HEK293 (cell line): ENCODE measurements at regions not wholly inside any gene's neighbourhood (a gene's known extent, or its start where the extent isn't known, plus 50 kb on each side); places are given as distances from the start of the nearest gene placed in this dataset.

Experiments used
- CTCF ChIA-PET: fragments of 350-600 bp; formaldehyde crosslinking; extraction: SDS; loops from one replicate; lab custom pipeline; 2021; ENCODE audit warnings: antibody characterized with exemption; lab: Yijun Ruan, JAX
- POLR2A ChIA-PET: fragments of 300-600 bp; formaldehyde crosslinking; extraction: SDS; loops from one replicate; lab custom pipeline; 2020; ENCODE audit warnings: antibody characterized with exemption, inconsistent platforms; lab: Yijun Ruan, JAX
- H3K27ac ChIP-seq: fragments of 200-500 bp; sonication (Bioruptor generic); 2 replicates; pipeline ENCODE4 v1.5.1; 2014; ENCODE audit warnings: low read depth, low read length, control low read depth, inconsistent platforms; ENCODE audit errors: extremely low read depth
- H3K36me3 ChIP-seq, 2 experiments: fragments of 200-500 bp in 1 of 2; sonication (Bioruptor generic) in 1 of 2; 1 replicate in 1 of 2; 2 replicates in 1 of 2; pipeline ENCODE4 v1.5.1; 2014 to 2017; ENCODE audit warnings: inconsistent platforms in 2 of 2, low read length in 2 of 2; ENCODE audit not compliant: control insufficient read depth in 2 of 2, insufficient read depth in 1 of 2
- H3K4me1 ChIP-seq: fragments of 200-500 bp; sonication (Bioruptor generic); 2 replicates; pipeline ENCODE4 v1.5.1; 2014; ENCODE audit warnings: mild to moderate bottlenecking, low read length, inconsistent platforms; ENCODE audit not compliant: control insufficient read depth, insufficient read depth
- H3K4me3 ChIP-seq: 2 replicates; pipeline ENCODE4 v1.5.1; 2011; ENCODE audit warnings: low read depth, mild to moderate bottlenecking, control low read depth, low read length, moderate library complexity
- H3K9me3 ChIP-seq: fragments of 200-500 bp; sonication (Bioruptor generic); 2 replicates; pipeline ENCODE4 v1.5.1; 2014; ENCODE audit warnings: low read depth, low read length, inconsistent platforms; ENCODE audit not compliant: control insufficient read depth, insufficient read depth
- BCL11B ChIP-seq: fragments of 450-650 bp; formaldehyde crosslinking; IDR thresholded peaks from 2 replicates; pipeline ENCODE4 v1.5.1; 2016; ENCODE audit warnings: low read depth, missing biosample characterization, missing genetic modification characterization
- KLF17 ChIP-seq: fragments of 450-650 bp; formaldehyde crosslinking; IDR thresholded peaks from 2 replicates; pipeline ENCODE4 v1.5.1; 2016; ENCODE audit warnings: missing biosample characterization, missing genetic modification characterization
- OVOL3 ChIP-seq: fragments of 450-650 bp; formaldehyde crosslinking; IDR thresholded peaks from 2 replicates; pipeline ENCODE4 v1.5.1; 2016; ENCODE audit warnings: missing biosample characterization, missing genetic modification characterization
- PATZ1 ChIP-seq: fragments of 450-650 bp; formaldehyde crosslinking; IDR thresholded peaks from 2 replicates; pipeline ENCODE4 v1.5.1; 2016; ENCODE audit warnings: missing biosample characterization, missing genetic modification characterization
- SETDB1 ChIP-seq: IDR thresholded peaks from one replicate; pipeline ENCODE4 v1.6.1; 2017; ENCODE audit warnings: mild to moderate bottlenecking, low read length, moderate library complexity, mixed read lengths; ENCODE audit not compliant: insufficient read length
- YY2 ChIP-seq: fragments of 450-650 bp; formaldehyde crosslinking; IDR thresholded peaks from 2 replicates; pipeline ENCODE4 v1.5.1; 2016; ENCODE audit warnings: missing biosample characterization, missing genetic modification characterization
- ZBTB17 ChIP-seq: fragments of 450-650 bp; formaldehyde crosslinking; IDR thresholded peaks from 2 replicates; pipeline ENCODE4 v1.5.1; 2016; ENCODE audit warnings: missing biosample characterization, missing genetic modification characterization
- ZBTB26 ChIP-seq: fragments of 450-650 bp; formaldehyde crosslinking; optimal IDR thresholded peaks from 2 replicates; pipeline ENCODE3; 2016; ENCODE audit warnings: missing biosample characterization, mild to moderate bottlenecking, missing genetic modification characterization
- ZIC2 ChIP-seq: fragments of 450-650 bp; formaldehyde crosslinking; IDR thresholded peaks from 2 replicates; pipeline ENCODE4 v1.5.1; 2016; ENCODE audit warnings: missing biosample characterization, missing genetic modification characterization
- ZNF10 ChIP-seq: fragments of 450-650 bp; formaldehyde crosslinking; IDR thresholded peaks from 2 replicates; pipeline ENCODE4 v1.5.1; 2017; ENCODE audit warnings: missing biosample characterization, missing genetic modification characterization
- ZNF121 ChIP-seq: fragments of 450-650 bp; formaldehyde crosslinking; IDR thresholded peaks from 2 replicates; pipeline ENCODE4 v1.5.1; 2016; ENCODE audit warnings: missing biosample characterization, missing genetic modification characterization
- ZNF140 ChIP-seq: fragments of 450-650 bp; formaldehyde crosslinking; IDR thresholded peaks from 2 replicates; pipeline ENCODE4 v1.5.1; 2016; ENCODE audit warnings: missing biosample characterization, missing genetic modification characterization
- ZNF23 ChIP-seq: fragments of 450-650 bp; formaldehyde crosslinking; IDR thresholded peaks from 2 replicates; pipeline ENCODE4 v1.5.1; 2016; ENCODE audit warnings: missing biosample characterization, missing genetic modification characterization, borderline replicate concordance
- ZNF266 ChIP-seq: fragments of 450-650 bp; formaldehyde crosslinking; IDR thresholded peaks from 2 replicates; pipeline ENCODE4 v1.5.1; 2016; ENCODE audit warnings: missing biosample characterization, missing genetic modification characterization, low read depth
- ZNF354C ChIP-seq: fragments of 450-650 bp; formaldehyde crosslinking; IDR thresholded peaks from 2 replicates; pipeline ENCODE4 v1.5.1; 2016; ENCODE audit warnings: missing biosample characterization, missing genetic modification characterization, low read depth, borderline replicate concordance
- ZNF391 ChIP-seq: fragments of 450-650 bp; formaldehyde crosslinking; IDR thresholded peaks from 2 replicates; pipeline ENCODE4 v1.5.1; 2016; ENCODE audit warnings: low read depth, missing biosample characterization, missing genetic modification characterization, borderline replicate concordance
- ZNF549 ChIP-seq: fragments of 450-650 bp; IDR thresholded peaks from 2 replicates; pipeline ENCODE4 v1.5.1; 2018; ENCODE audit warnings: missing biosample characterization, missing genetic modification characterization, mild to moderate bottlenecking, inconsistent platforms, moderate library complexity
- ZNF561 ChIP-seq: fragments of 450-650 bp; IDR thresholded peaks from 2 replicates; pipeline ENCODE4 v1.5.1; 2018; ENCODE audit warnings: missing biosample characterization, missing genetic modification characterization, borderline replicate concordance
- ZNF624 ChIP-seq: fragments of 450-650 bp; formaldehyde crosslinking; IDR thresholded peaks from 2 replicates; pipeline ENCODE4 v1.5.1; 2017; ENCODE audit warnings: missing biosample characterization, missing genetic modification characterization
- ZNF664 ChIP-seq: fragments of 450-650 bp; formaldehyde crosslinking; IDR thresholded peaks from 2 replicates; pipeline ENCODE4 v1.5.1; 2016; ENCODE audit warnings: missing biosample characterization, missing genetic modification characterization
- ZNF692 ChIP-seq: fragments of 450-650 bp; formaldehyde crosslinking; IDR thresholded peaks from 2 replicates; pipeline ENCODE4 v1.5.1; 2016; ENCODE audit warnings: missing biosample characterization, missing genetic modification characterization
- ZNF791 ChIP-seq: fragments of 450-650 bp; formaldehyde crosslinking; IDR thresholded peaks from 2 replicates; pipeline ENCODE4 v1.5.1; 2016; ENCODE audit warnings: missing biosample characterization, missing genetic modification characterization
- ZNF792 ChIP-seq: fragments of 450-650 bp; formaldehyde crosslinking; IDR thresholded peaks from 2 replicates; pipeline ENCODE4 v1.5.1; 2016; ENCODE audit warnings: missing biosample characterization, missing genetic modification characterization

- no peak overlapping the region for H3K27ac ChIP-seq
- H3K9me3 ChIP-seq, result no peaks in the 10 kb centered on the region
- POLR2A ChIA-PET, result no interaction called here
- H3K36me3 ChIP-seq, result no peaks in the 10 kb centered on the region
- CTCF ChIA-PET, result no interaction called here
- H3K4me1 ChIP-seq, result no peaks in the 10 kb centered on the region
- no peak overlapping the region for H3K4me3 ChIP-seq
- TF ChIP-seq KLF17 (tag by site-specific recombination) (no peak), ZNF692 (tag by site-specific recombination) (no peak), ZNF266 (tag by site-specific recombination) (no peak), ZNF549 (tag by site-specific recombination) (no peak), ZNF140 (tag by site-specific recombination) (no peak), BCL11B (no peak), ZNF792 (tag by site-specific recombination) (no peak), ZNF664 (tag by site-specific recombination) (no peak), ZNF10 (tag by site-specific recombination) (no peak), ZNF391 (tag by site-specific recombination) (no peak), ZBTB17 (tag by site-specific recombination) (no peak), OVOL3 (tag by site-specific recombination) (no peak)
- TF ChIP-seq, all 188 proteins: peak for 0
Observed at GRCh38 chr4:181579486-181579885, 663.7 kb upstream of the TENM3 start.

GRCh38 chr4:181581983-181582382, 661.2 kb upstream of the TENM3 start:
- TF ChIP-seq ZNF23 (tag by site-specific recombination) (no peak), ZNF121 (tag by site-specific recombination) (no peak)
- no peaks in the 10 kb centered on the region for H3K4me1 ChIP-seq
- POLR2A ChIA-PET, result no interaction called here
- no peaks in the 10 kb centered on the region for H3K36me3 ChIP-seq
- no peak overlapping the region for H3K4me3 ChIP-seq
- no peak overlapping the region for H3K27ac ChIP-seq
- H3K9me3 ChIP-seq, result no peaks in the 10 kb centered on the region
- CTCF ChIA-PET, result interaction anchor here (0.7 to 0.8 kb wide), 2 partner anchors 33 to 437 kb away, joined by 3 to 5 read pairs; no protein-coding TSS in a partner anchor

GRCh38 chr4:181582595-181582994, 660.6 kb upstream of the TENM3 start:
- no peaks in the 10 kb centered on the region for H3K9me3 ChIP-seq
- no peak for TF ChIP-seq ZNF624
- no peak for TF ChIP-seq ZNF791 (tag by site-specific recombination)
- H3K4me3 ChIP-seq, result no peak overlapping the region
- H3K36me3 ChIP-seq, result no peaks in the 10 kb centered on the region
- CTCF ChIA-PET, result interaction anchor here (0.7 to 0.8 kb wide), 2 partner anchors 34 to 437 kb away, joined by 3 to 5 read pairs; no protein-coding TSS in a partner anchor
- no peak overlapping the region for H3K27ac ChIP-seq
- H3K4me1 ChIP-seq, result no peaks in the 10 kb centered on the region
- POLR2A ChIA-PET, result no interaction called here

- Histone ChIP-seq H3K9me3 (no peaks in the 10 kb centered on the region), H3K4me1 (no peaks in the 10 kb centered on the region), H3K27ac (no peak overlapping the region), H3K4me3 (no peak overlapping the region), H3K36me3 (no peaks in the 10 kb centered on the region)
- CTCF ChIA-PET, result no interaction called here
- POLR2A ChIA-PET, result no interaction called here
- TF ChIP-seq ZNF354C (no peak), ZNF561 (tag by site-specific recombination) (no peak), ZBTB26 (tag by site-specific recombination) (no peak), OVOL3 (tag by site-specific recombination) (no peak), YY2 (no peak), PATZ1 (tag by site-specific recombination) (no peak), ZIC2 (tag by site-specific recombination) (no peak), SETDB1 (no peak)
Observed at GRCh38 chr4:181588733-181589302, 654.4 kb upstream of the TENM3 start.
